A673 (cell line): ENCODE measurements at regions not wholly inside any gene's neighbourhood (a gene's known extent, or its start where the extent isn't known, plus 50 kb on each side); places are given as distances from the start of the nearest gene placed in this dataset.

Experiments used
- BruUV-seq: library from RNA; stranded (reverse); fragments of 400-500 nt; replicated peaks from 2 replicates; lab custom pipeline; 2021; lab: Mats Ljungman, UMichigan
- CTCF ChIA-PET: fragments of 300-600 bp; sonication (Branson Sonifier 250); formaldehyde crosslinking; loops from one replicate; lab custom pipeline; 2022; ENCODE audit warnings: antibody characterized with exemption; lab: Charles Lee
- POLR2A ChIA-PET: fragments of 300-600 bp; sonication (Branson Sonifier 250); formaldehyde crosslinking; loops from one replicate; lab custom pipeline; 2022; ENCODE audit warnings: antibody characterized with exemption; ENCODE audit not compliant: low non-redundant PET; lab: Charles Lee
- DNase-seq: peaks from one replicate; pipeline ENCODE4 v3.0.0-alpha.2; 2015; ENCODE audit warnings: low spot score
- H3K27ac ChIP-seq: fragments of 200-600 bp; sonication (generic); 2 replicates; pipeline ENCODE4 v1.5.1; 2016; ENCODE audit warnings: mixed run types, low read depth, mild to moderate bottlenecking, mixed read lengths, antibody characterized with exemption, low read length; ENCODE audit not compliant: poor library complexity, severe bottlenecking
- H3K27me3 ChIP-seq: fragments of 200-600 bp; sonication (generic); replicated peaks from 2 replicates; pipeline ENCODE4 v1.6.1; 2017; ENCODE audit warnings: mixed run types, low read depth, mild to moderate bottlenecking, mixed read lengths, antibody characterized with exemption, low read length; ENCODE audit not compliant: insufficient read depth, poor library complexity
- H3K36me3 ChIP-seq: fragments of 200-600 bp; sonication (generic); 2 replicates; pipeline ENCODE4 v1.6.1; 2016; ENCODE audit warnings: mixed run types, mild to moderate bottlenecking, mixed read lengths, antibody characterized with exemption, low read length; ENCODE audit not compliant: insufficient read depth, poor library complexity, severe bottlenecking
- H3K4me1 ChIP-seq: fragments of 200-600 bp; sonication (generic); 2 replicates; pipeline ENCODE4 v1.6.1; 2017; ENCODE audit warnings: mixed run types, mild to moderate bottlenecking, mixed read lengths, antibody characterized with exemption, low read length; ENCODE audit not compliant: insufficient read depth, poor library complexity, severe bottlenecking
- H3K4me3 ChIP-seq: fragments of 200-600 bp; sonication (generic); 2 replicates; pipeline ENCODE4 v1.5.1; 2016; ENCODE audit warnings: low read depth, mixed run types, mild to moderate bottlenecking, mixed read lengths, low read length; ENCODE audit not compliant: poor library complexity, severe bottlenecking
- H3K9me3 ChIP-seq: fragments of 200-600 bp; sonication (generic); 2 replicates; pipeline ENCODE4 v1.6.1; 2016; ENCODE audit warnings: mixed run types, low read depth, mild to moderate bottlenecking, mixed read lengths, antibody characterized with exemption, low read length; ENCODE audit not compliant: poor library complexity, severe bottlenecking
- EZH2 ChIP-seq: fragments of 200-600 bp; sonication (generic); IDR thresholded peaks from 2 replicates; pipeline ENCODE4 v1.6.1; 2017; ENCODE audit warnings: borderline replicate concordance, low read depth, mild to moderate bottlenecking, mixed read lengths, antibody characterized with exemption, low read length; ENCODE audit not compliant: poor library complexity, severe bottlenecking
- intact Hi-C: fragments of 100-400 bp; cut with micrococcal nuclease; formaldehyde crosslinking; loops from one replicate; pipeline ENCODE4 v1.10.0; 2022; ENCODE audit not compliant: unreplicated experiment
- TF ChIP-seq, protein P1 (sequence below): fragments of 300-800, 200-600 bp; sonication (generic); conservative IDR thresholded peaks from 2 replicates; pipeline ENCODE4 v1.5.1; 2017; ENCODE audit warnings: low read depth, mild to moderate bottlenecking, antibody characterized with exemption, low read length, moderate library complexity, mixed read lengths

GRCh38 chr12:58640314-58640713 is 280.0 kb downstream of the LRIG3 start:
- Histone ChIP-seq H3K4me3 (no peak overlapping the region), H3K36me3 (no peaks in the 10 kb centered on the region), H3K4me1 (no peaks in the 10 kb centered on the region), H3K27me3 (no peaks in the 10 kb centered on the region), H3K27ac (no peak overlapping the region), H3K9me3 (no peaks in the 10 kb centered on the region)
- CTCF ChIA-PET, result no interaction called here
- TF ChIP-seq, protein P1, sequence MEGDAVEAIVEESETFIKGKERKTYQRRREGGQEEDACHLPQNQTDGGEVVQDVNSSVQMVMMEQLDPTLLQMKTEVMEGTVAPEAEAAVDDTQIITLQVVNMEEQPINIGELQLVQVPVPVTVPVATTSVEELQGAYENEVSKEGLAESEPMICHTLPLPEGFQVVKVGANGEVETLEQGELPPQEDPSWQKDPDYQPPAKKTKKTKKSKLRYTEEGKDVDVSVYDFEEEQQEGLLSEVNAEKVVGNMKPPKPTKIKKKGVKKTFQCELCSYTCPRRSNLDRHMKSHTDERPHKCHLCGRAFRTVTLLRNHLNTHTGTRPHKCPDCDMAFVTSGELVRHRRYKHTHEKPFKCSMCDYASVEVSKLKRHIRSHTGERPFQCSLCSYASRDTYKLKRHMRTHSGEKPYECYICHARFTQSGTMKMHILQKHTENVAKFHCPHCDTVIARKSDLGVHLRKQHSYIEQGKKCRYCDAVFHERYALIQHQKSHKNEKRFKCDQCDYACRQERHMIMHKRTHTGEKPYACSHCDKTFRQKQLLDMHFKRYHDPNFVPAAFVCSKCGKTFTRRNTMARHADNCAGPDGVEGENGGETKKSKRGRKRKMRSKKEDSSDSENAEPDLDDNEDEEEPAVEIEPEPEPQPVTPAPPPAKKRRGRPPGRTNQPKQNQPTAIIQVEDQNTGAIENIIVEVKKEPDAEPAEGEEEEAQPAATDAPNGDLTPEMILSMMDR, result no peak
- TF ChIP-seq EZH2, result no peak
- POLR2A ChIA-PET, result no interaction called here
- BruUV-seq, result no TSS peak
- intact Hi-C loops, result no loop called here
- DNase-seq, result no peak

GRCh38 chr12:58645946-58646345 is 274.4 kb downstream of the LRIG3 start:
- no peak for DNase-seq
- ChIA-PET POLR2A (no interaction called here), CTCF (no interaction called here)
- Histone ChIP-seq H3K9me3 (no peaks in the 10 kb centered on the region), H3K36me3 (no peaks in the 10 kb centered on the region), H3K4me1 (no peaks in the 10 kb centered on the region), H3K4me3 (no peak overlapping the region), H3K27ac (no peak overlapping the region), H3K27me3 (no peaks in the 10 kb centered on the region)
- no TSS peak for BruUV-seq
- no peak for TF ChIP-seq EZH2
- TF ChIP-seq, protein P1, result no peak
- intact Hi-C loops, result no loop called here

DNA sequence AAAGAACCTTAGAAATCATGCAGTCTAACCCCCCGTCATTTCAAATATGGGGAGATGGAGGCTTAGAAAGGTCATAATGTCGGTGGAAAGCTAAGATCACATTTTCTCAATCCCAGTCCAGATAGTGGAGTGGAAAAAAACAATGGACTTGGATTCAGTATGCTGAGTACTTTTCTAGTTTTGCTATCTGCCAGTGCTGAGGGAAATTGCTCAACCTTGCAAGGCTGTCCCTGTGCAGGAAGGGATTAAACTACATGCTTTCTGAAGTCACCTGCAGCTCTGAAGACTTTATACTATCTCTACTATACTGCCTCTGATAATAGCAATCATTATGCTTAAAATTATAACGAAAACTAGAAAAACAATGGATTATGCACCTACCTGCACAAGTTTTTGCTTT is 272.8 kb downstream of the LRIG3 start:
- Histone ChIP-seq H3K4me3 (no peak overlapping the region), H3K27me3 (no peaks in the 10 kb centered on the region), H3K27ac (no peak overlapping the region), H3K4me1 (no peaks in the 10 kb centered on the region), H3K36me3 (no peaks in the 10 kb centered on the region), H3K9me3 (no peaks in the 10 kb centered on the region)
- BruUV-seq, result no TSS peak
- CTCF ChIA-PET, result no interaction called here
- no peak for DNase-seq
- TF ChIP-seq, protein P1, result no peak
- no peak for TF ChIP-seq EZH2
- intact Hi-C loops, result no loop called here
- POLR2A ChIA-PET, result no interaction called here
